Endodermal cell (in vitro differentiated cells): ENCODE measurements at regions not wholly inside any gene's neighbourhood (a gene's known extent, or its start where the extent isn't known, plus 50 kb on each side); places are given as distances from the start of the nearest gene placed in this dataset.

ENCODE experiments used
- DNase-seq: peaks from one replicate; pipeline ENCODE4 v3.0.0-alpha.2; 2017
- H3K27ac ChIP-seq: 2 replicates; pipeline ENCODE4 v1.5.1; 2013; ENCODE audit warnings: mild to moderate bottlenecking, low read depth, low read length, moderate library complexity
- H3K27me3 ChIP-seq: 2 replicates; pipeline ENCODE4 v1.6.1; 2013; ENCODE audit warnings: mild to moderate bottlenecking, low read length, moderate library complexity; ENCODE audit not compliant: insufficient read depth, control insufficient read depth, poor library complexity, severe bottlenecking
- H3K36me3 ChIP-seq: 2 replicates; pipeline ENCODE4 v1.7.0; 2013; ENCODE audit warnings: mild to moderate bottlenecking, low read length, moderate library complexity; ENCODE audit not compliant: control insufficient read depth, insufficient read depth
- H3K4me1 ChIP-seq: one replicate; pipeline ENCODE4 v1.7.0; 2013; ENCODE audit warnings: low read length; ENCODE audit not compliant: control insufficient read depth, insufficient read depth
- H3K4me3 ChIP-seq: 2 replicates; pipeline ENCODE4 v1.5.1; 2013; ENCODE audit warnings: mild to moderate bottlenecking, low read length, moderate library complexity
- H3K9ac ChIP-seq: 2 replicates; pipeline ENCODE4 v1.6.1; 2013; ENCODE audit warnings: mild to moderate bottlenecking, low read length, moderate library complexity; ENCODE audit not compliant: poor library complexity, severe bottlenecking; ENCODE audit errors: extremely low read depth
- H3K9me3 ChIP-seq: 2 replicates; pipeline ENCODE4 v1.6.1; 2013; ENCODE audit warnings: mild to moderate bottlenecking, low read length, moderate library complexity; ENCODE audit not compliant: control insufficient read depth
- H3K27ac Mint-ChIP-seq: 2 replicates; pipeline ENCODE4 v1.8.0; 2020; ENCODE audit warnings: mixed read lengths
- H3K27me3 Mint-ChIP-seq: 2 replicates; pipeline ENCODE4 v1.8.0; 2021; ENCODE audit warnings: mild to moderate bottlenecking, mixed read lengths; ENCODE audit not compliant: insufficient read depth
- H3K36me3 Mint-ChIP-seq: 2 replicates; pipeline ENCODE4 v1.8.0; 2020; ENCODE audit warnings: low read depth, mixed read lengths
- H3K4me1 Mint-ChIP-seq: 2 replicates; pipeline ENCODE4 v1.8.0; 2020; ENCODE audit warnings: mixed read lengths
- H3K4me3 Mint-ChIP-seq: 2 replicates; pipeline ENCODE4 v1.8.0; 2020; ENCODE audit warnings: mild to moderate bottlenecking, moderate library complexity, mixed read lengths
- H3K9me3 Mint-ChIP-seq: 2 replicates; pipeline ENCODE4 v1.8.0; 2020; ENCODE audit warnings: mild to moderate bottlenecking, mixed read lengths
- WGBS, 2 experiments: methylation state at CpG; one replicate each; pipeline versions ENCODE4 v1.1.5 to v1.1.7; 2013; ENCODE audit warnings: missing lambda C conversion rate in 2 of 2, mixed read lengths in 1 of 2; ENCODE audit not compliant: insufficient coverage in 1 of 2, insufficient read length in 1 of 2; 5-methylcytosine and 5-hydroxymethylcytosine counted together
- TF ChIP-seq, protein P1 (sequence below): fragments of 200-600 bp; sonication (generic); conservative IDR thresholded peaks from 2 replicates; pipeline ENCODE4 v1.5.0; 2021; ENCODE audit warnings: antibody characterized with exemption, mild to moderate bottlenecking

DNA sequence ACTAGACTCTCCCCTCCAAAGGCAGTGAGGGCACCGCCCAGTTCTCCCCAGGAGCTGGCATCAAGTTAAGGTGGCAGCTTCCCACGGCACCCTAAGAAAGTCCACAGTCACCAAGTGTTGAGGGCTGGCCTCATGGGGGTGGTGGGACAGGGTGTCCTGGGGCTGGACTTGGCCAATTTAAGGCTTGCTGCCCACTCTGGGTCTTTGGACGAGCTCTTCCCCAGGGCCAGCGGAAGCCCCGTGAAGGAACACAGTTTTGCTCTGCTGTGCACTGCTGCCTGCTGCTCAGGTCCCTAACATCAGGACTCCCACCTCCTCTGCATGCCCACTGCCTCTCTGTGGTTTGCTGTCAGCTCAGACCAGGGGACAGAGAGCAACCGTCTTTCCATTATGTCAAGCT lies 57.3 kb upstream of the TMEM72 start:
- H3K27me3 Mint-ChIP-seq: peaks cover 5% of the 10 kb centered on the region
- no peak overlapping the region for H3K27ac Mint-ChIP-seq
- H3K4me1 ChIP-seq: peaks cover 4% of the 10 kb centered on the region
- H3K4me3 Mint-ChIP-seq: no peak overlapping the region
- peaks cover 10% of the 10 kb centered on the region for H3K4me1 Mint-ChIP-seq
- 88 to 89% methylated on average over 5 to 6 of the region's 6 CpGs for WGBS, 2 experiments
- H3K9ac ChIP-seq: no peak overlapping the region
- no peak for DNase-seq
- H3K27me3 ChIP-seq: no peaks in the 10 kb centered on the region
- no peaks in the 10 kb centered on the region for H3K9me3 Mint-ChIP-seq
- no peak overlapping the region for H3K4me3 ChIP-seq
- TF ChIP-seq, protein P1, sequence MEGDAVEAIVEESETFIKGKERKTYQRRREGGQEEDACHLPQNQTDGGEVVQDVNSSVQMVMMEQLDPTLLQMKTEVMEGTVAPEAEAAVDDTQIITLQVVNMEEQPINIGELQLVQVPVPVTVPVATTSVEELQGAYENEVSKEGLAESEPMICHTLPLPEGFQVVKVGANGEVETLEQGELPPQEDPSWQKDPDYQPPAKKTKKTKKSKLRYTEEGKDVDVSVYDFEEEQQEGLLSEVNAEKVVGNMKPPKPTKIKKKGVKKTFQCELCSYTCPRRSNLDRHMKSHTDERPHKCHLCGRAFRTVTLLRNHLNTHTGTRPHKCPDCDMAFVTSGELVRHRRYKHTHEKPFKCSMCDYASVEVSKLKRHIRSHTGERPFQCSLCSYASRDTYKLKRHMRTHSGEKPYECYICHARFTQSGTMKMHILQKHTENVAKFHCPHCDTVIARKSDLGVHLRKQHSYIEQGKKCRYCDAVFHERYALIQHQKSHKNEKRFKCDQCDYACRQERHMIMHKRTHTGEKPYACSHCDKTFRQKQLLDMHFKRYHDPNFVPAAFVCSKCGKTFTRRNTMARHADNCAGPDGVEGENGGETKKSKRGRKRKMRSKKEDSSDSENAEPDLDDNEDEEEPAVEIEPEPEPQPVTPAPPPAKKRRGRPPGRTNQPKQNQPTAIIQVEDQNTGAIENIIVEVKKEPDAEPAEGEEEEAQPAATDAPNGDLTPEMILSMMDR: no peak
- H3K36me3 ChIP-seq: no peaks in the 10 kb centered on the region
- H3K9me3 ChIP-seq: no peaks in the 10 kb centered on the region
- no peaks in the 10 kb centered on the region for H3K36me3 Mint-ChIP-seq
- H3K27ac ChIP-seq: no peak overlapping the region

GRCh38 chr10:44854693-44855350 lies 56.3 kb upstream of the TMEM72 start:
- H3K27ac Mint-ChIP-seq: no peak overlapping the region
- no peak overlapping the region for H3K4me3 Mint-ChIP-seq
- TF ChIP-seq, protein P1: no peak
- peaks cover 4% of the 10 kb centered on the region for H3K4me1 ChIP-seq
- no peak overlapping the region for H3K27ac ChIP-seq
- H3K27me3 Mint-ChIP-seq: peaks cover 13% of the 10 kb centered on the region
- H3K36me3 Mint-ChIP-seq: no peaks in the 10 kb centered on the region
- H3K27me3 ChIP-seq: peaks cover 4% of the 10 kb centered on the region
- no peaks in the 10 kb centered on the region for H3K9me3 ChIP-seq
- no peaks in the 10 kb centered on the region for H3K9me3 Mint-ChIP-seq
- peaks cover 10% of the 10 kb centered on the region for H3K4me1 Mint-ChIP-seq
- no peak for DNase-seq
- H3K36me3 ChIP-seq: no peaks in the 10 kb centered on the region
- H3K9ac ChIP-seq: no peak overlapping the region
- H3K4me3 ChIP-seq: no peak overlapping the region
- 77 to 83% methylated on average over 5 to 9 of the region's 9 CpGs for WGBS, 2 experiments

DNA sequence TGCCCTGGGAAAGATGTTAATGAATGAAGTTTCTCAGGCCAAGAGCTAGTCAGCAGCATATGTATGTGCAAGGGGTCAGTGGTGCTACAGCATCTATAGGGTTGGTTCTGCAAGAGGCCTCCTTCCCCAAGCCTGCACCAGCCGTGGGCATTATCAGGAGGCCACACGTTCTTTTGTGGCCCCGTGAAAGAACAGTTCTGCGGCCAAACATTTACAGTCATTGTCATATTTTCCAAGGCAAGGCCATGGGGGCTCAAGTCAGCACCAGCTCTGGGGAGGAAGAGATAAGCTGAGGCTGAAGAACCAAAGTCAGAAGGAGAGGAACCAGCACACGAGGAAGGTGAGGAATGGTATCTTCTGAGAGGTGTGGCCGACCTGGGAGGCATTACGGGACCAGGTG lies 54.4 kb upstream of the TMEM72 start:
- TF ChIP-seq, protein P1: no peak
- peak; percentile 37 for DNase-seq
- WGBS, 2 experiments: 95 to 96% methylated on average over 3 to 7 of the region's 7 CpGs
- Histone ChIP-seq H3K27me3 (peaks cover 13% of the 10 kb centered on the region), H3K36me3 (no peaks in the 10 kb centered on the region), H3K9ac (no peak overlapping the region), H3K4me3 (no peak overlapping the region), H3K4me1 (no peaks in the 10 kb centered on the region), H3K9me3 (no peaks in the 10 kb centered on the region), H3K27ac (no peak overlapping the region)
- no peaks in the 10 kb centered on the region for H3K36me3 Mint-ChIP-seq
- H3K4me3 Mint-ChIP-seq: no peak overlapping the region
- H3K4me1 Mint-ChIP-seq: peaks cover 10% of the 10 kb centered on the region
- H3K27ac Mint-ChIP-seq: no peak overlapping the region
- peaks cover 27% of the 10 kb centered on the region for H3K27me3 Mint-ChIP-seq
- no peaks in the 10 kb centered on the region for H3K9me3 Mint-ChIP-seq
